SK-N-SH treated with all-trans-retinoic acid at 6 μM for 48 hours (cell line): ENCODE measurements at regions not wholly inside any gene's neighbourhood (a gene's known extent, or its start where the extent isn't known, plus 50 kb on each side); places are given as distances from the start of the nearest gene placed in this dataset.

Experiments used
- ATAC-seq: fragments of 200-7000 bp; cut with Tn5 transposase; 3 replicates; pipeline ENCODE4 v1.9.1; 2020; ENCODE audit warnings: mild to moderate bottlenecking, moderate library complexity
- ARNTL ChIP-seq: fragments of 450-650 bp; formaldehyde crosslinking; IDR thresholded peaks from 2 replicates; pipeline ENCODE4 v1.5.0; 2020; ENCODE audit warnings: low read depth, mild to moderate bottlenecking, moderate library complexity, borderline replicate concordance
- BACH2 ChIP-seq: fragments of 250-450 bp; sonication (Bioruptor Pico); IDR thresholded peaks from 2 replicates; pipeline ENCODE4 v1.9.0; 2021; ENCODE audit warnings: mild to moderate bottlenecking, borderline replicate concordance
- CSDC2 ChIP-seq: fragments of 250-450 bp; sonication (Bioruptor Pico); IDR thresholded peaks from 2 replicates; pipeline ENCODE4 v1.5.0; 2020; ENCODE audit warnings: mild to moderate bottlenecking, moderate library complexity
- GLIS3 ChIP-seq: fragments of 250-450 bp; sonication (Bioruptor Pico); IDR thresholded peaks from 2 replicates; pipeline ENCODE4 v1.5.0; 2020; ENCODE audit warnings: mild to moderate bottlenecking, moderate library complexity
- ISL1 ChIP-seq: fragments of 250-450 bp; sonication (Bioruptor Pico); IDR thresholded peaks from 2 replicates; pipeline ENCODE4 v2.1.2; 2022; ENCODE audit warnings: mild to moderate bottlenecking, moderate library complexity
- OSR1 ChIP-seq: fragments of 250-450 bp; sonication (Bioruptor Pico); IDR thresholded peaks from 2 replicates; pipeline ENCODE4 v1.8.0; 2022; ENCODE audit warnings: moderate library complexity, mild to moderate bottlenecking, inconsistent platforms
- PATZ1 ChIP-seq: fragments of 250-450 bp; sonication (Bioruptor Pico); IDR thresholded peaks from 2 replicates; pipeline ENCODE4 v1.8.0; 2020; ENCODE audit warnings: mild to moderate bottlenecking, moderate library complexity, borderline replicate concordance
- RARB ChIP-seq: fragments of 250-450 bp; sonication (Bioruptor Pico); IDR thresholded peaks from 2 replicates; pipeline ENCODE4 v1.8.0; 2021; ENCODE audit warnings: mild to moderate bottlenecking, moderate library complexity
- SNAI2 ChIP-seq: fragments of 250-450 bp; sonication (Bioruptor Pico); IDR thresholded peaks from 2 replicates; pipeline ENCODE4 v1.5.0; 2020; ENCODE audit warnings: mild to moderate bottlenecking, moderate library complexity
- TCF4 ChIP-seq: fragments of 250-450 bp; sonication (Bioruptor Pico); IDR thresholded peaks from 2 replicates; pipeline ENCODE4 v1.8.0; 2021; ENCODE audit warnings: mild to moderate bottlenecking, moderate library complexity, borderline replicate concordance
- TOX ChIP-seq: fragments of 250-450 bp; sonication (Bioruptor Pico); IDR thresholded peaks from 2 replicates; pipeline ENCODE4 v1.8.0; 2021; ENCODE audit warnings: mild to moderate bottlenecking, moderate library complexity, borderline replicate concordance
- TSHZ2 ChIP-seq: fragments of 250-450 bp; sonication (Bioruptor Pico); IDR thresholded peaks from 2 replicates; pipeline ENCODE4 v1.5.0; 2020; ENCODE audit warnings: mild to moderate bottlenecking, moderate library complexity
- ZC3H10 ChIP-seq: fragments of 250-450 bp; sonication (Bioruptor Pico); IDR thresholded peaks from 2 replicates; pipeline ENCODE4 v1.5.1; 2021; ENCODE audit warnings: mild to moderate bottlenecking, moderate library complexity
- ZFP3 ChIP-seq: fragments of 250-450 bp; sonication (Bioruptor Pico); IDR thresholded peaks from 2 replicates; pipeline ENCODE4 v1.5.0; 2020; ENCODE audit warnings: mild to moderate bottlenecking, moderate library complexity
- ZFP30 ChIP-seq: fragments of 450-650 bp; formaldehyde crosslinking; IDR thresholded peaks from 2 replicates; pipeline ENCODE4 v1.5.0; 2022; ENCODE audit warnings: mild to moderate bottlenecking, moderate library complexity
- ZNF565 ChIP-seq: fragments of 450-650 bp; formaldehyde crosslinking; conservative IDR thresholded peaks from 2 replicates; pipeline ENCODE4 v1.5.0; 2020; ENCODE audit warnings: low read depth, mild to moderate bottlenecking, moderate library complexity
- ZNF70 ChIP-seq: fragments of 450-650 bp; formaldehyde crosslinking; IDR thresholded peaks from 2 replicates; pipeline ENCODE4 v1.5.0; 2020; ENCODE audit warnings: mild to moderate bottlenecking, moderate library complexity
- ZNF8 ChIP-seq: fragments of 450-650 bp; formaldehyde crosslinking; IDR thresholded peaks from 2 replicates; pipeline ENCODE4 v1.5.0; 2020; ENCODE audit warnings: mild to moderate bottlenecking, moderate library complexity
- TF ChIP-seq, protein P1 (sequence below): fragments of 250-450 bp; sonication (Bioruptor Pico); IDR thresholded peaks from 2 replicates; pipeline ENCODE4 v1.5.1; 2020; ENCODE audit warnings: low read depth, mild to moderate bottlenecking, moderate library complexity
- TF ChIP-seq, protein P2 (sequence below): fragments of 250-450 bp; sonication (Bioruptor Pico); IDR thresholded peaks from 2 replicates; pipeline ENCODE4 v1.5.1; 2021; ENCODE audit warnings: mild to moderate bottlenecking, moderate library complexity

DNA sequence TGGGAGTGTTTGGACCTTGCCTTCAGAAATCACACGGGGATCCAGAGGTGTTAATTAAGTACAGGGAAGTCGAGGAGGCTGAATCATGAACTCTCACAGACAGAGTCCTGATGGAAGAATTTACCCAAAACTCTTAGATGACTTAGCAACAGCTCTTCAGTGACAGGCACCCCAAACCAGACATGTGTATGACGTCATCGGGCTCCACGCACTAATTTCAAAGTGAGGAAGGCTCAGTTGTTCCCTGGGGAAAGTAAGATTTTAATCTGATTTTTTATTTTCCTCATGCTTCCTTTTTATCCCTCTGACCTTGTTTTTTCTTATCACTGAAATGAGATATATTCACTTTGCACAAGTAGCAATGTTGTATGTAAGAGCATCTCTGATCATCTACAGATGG lies 1363.5 kb downstream of the AACS start:
- TF ChIP-seq TOX = no peak
- no peak for TF ChIP-seq OSR1 (CRISPR knock-in tag)
- no peak for TF ChIP-seq ISL1 (CRISPR knock-in tag)
- no peak for TF ChIP-seq ZFP30
- TF ChIP-seq, protein P1, sequence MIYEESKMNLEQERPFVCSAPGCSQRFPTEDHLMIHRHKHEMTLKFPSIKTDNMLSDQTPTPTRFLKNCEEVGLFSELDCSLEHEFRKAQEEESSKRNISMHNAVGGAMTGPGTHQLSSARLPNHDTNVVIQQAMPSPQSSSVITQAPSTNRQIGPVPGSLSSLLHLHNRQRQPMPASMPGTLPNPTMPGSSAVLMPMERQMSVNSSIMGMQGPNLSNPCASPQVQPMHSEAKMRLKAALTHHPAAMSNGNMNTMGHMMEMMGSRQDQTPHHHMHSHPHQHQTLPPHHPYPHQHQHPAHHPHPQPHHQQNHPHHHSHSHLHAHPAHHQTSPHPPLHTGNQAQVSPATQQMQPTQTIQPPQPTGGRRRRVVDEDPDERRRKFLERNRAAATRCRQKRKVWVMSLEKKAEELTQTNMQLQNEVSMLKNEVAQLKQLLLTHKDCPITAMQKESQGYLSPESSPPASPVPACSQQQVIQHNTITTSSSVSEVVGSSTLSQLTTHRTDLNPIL (CRISPR knock-in tag) = no peak
- no peak for TF ChIP-seq RARB (CRISPR knock-in tag)
- TF ChIP-seq BACH2 (CRISPR knock-in tag) = no peak
- TF ChIP-seq TCF4 (CRISPR knock-in tag) = no peak
- TF ChIP-seq SNAI2 (CRISPR knock-in tag) = no peak
- TF ChIP-seq, protein P2, sequence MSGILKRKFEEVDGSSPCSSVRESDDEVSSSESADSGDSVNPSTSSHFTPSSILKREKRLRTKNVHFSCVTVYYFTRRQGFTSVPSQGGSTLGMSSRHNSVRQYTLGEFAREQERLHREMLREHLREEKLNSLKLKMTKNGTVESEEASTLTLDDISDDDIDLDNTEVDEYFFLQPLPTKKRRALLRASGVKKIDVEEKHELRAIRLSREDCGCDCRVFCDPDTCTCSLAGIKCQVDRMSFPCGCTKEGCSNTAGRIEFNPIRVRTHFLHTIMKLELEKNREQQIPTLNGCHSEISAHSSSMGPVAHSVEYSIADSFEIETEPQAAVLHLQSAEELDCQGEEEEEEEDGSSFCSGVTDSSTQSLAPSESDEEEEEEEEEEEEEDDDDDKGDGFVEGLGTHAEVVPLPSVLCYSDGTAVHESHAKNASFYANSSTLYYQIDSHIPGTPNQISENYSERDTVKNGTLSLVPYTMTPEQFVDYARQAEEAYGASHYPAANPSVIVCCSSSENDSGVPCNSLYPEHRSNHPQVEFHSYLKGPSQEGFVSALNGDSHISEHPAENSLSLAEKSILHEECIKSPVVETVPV (CRISPR knock-in tag) = no peak
- no peak for TF ChIP-seq ZNF8 (CRISPR knock-in tag)
- no peak for ATAC-seq

DNA sequence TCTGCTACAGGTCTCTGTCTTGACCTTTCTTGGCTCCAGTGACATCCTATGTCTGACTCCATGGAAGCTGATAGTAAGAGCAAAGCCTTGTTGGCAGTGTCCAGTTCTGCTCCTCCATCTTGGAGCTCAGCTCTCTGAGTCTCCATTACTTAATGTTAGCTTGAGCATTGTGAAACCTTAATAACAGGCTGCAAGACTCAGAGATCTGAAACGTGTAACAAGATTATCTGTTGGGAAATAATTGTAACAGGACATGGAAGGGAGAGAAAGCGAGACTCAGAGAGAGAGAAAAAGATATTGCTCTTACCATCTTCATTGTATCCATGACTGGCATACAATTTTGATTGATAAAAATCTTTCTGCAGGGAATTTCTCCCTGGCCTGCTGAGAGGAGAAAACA lies 1365.7 kb downstream of the AACS start:
- TF ChIP-seq SNAI2 (CRISPR knock-in tag) (no peak), CSDC2 (CRISPR knock-in tag) (no peak)
- TF ChIP-seq, all 23 proteins: peak for 0

GRCh38 chr12:126431767-126432166 lies 1366.5 kb downstream of the AACS start:
- TF ChIP-seq ZFP3 = no peak
- no peak for TF ChIP-seq ZNF565 (CRISPR knock-in tag)
- TF ChIP-seq RARB (CRISPR knock-in tag) = no peak
- TF ChIP-seq BACH2 (CRISPR knock-in tag) = no peak
- no peak for TF ChIP-seq ISL1 (CRISPR knock-in tag)
- no peak for TF ChIP-seq GLIS3 (CRISPR knock-in tag)
- TF ChIP-seq, protein P1 (CRISPR knock-in tag) = no peak
- TF ChIP-seq TSHZ2 (CRISPR knock-in tag) = no peak
- TF ChIP-seq ZC3H10 (CRISPR knock-in tag) = no peak
- TF ChIP-seq, protein P2 (CRISPR knock-in tag) = no peak
- TF ChIP-seq TCF4 (CRISPR knock-in tag) = no peak
- TF ChIP-seq, all 23 proteins: peak for 0
- no peak for ATAC-seq

More for the DNA sequence above, 1365.7 kb downstream of the AACS start:
- no peak for ATAC-seq

- peak; percentile 51; the same call in 1 of the 3 replicates for ATAC-seq
- TF ChIP-seq, protein P1 (CRISPR knock-in tag) = no peak
- no peak for TF ChIP-seq ARNTL
- no peak for TF ChIP-seq ZFP3
- no peak for TF ChIP-seq ZC3H10 (CRISPR knock-in tag)
- no peak for TF ChIP-seq PATZ1 (CRISPR knock-in tag)
- TF ChIP-seq BACH2 (CRISPR knock-in tag) = no peak
- no peak for TF ChIP-seq ZNF70 (CRISPR knock-in tag)
- no peak for TF ChIP-seq OSR1 (CRISPR knock-in tag)
- TF ChIP-seq TOX = no peak
- no peak for TF ChIP-seq ZNF565 (CRISPR knock-in tag)
- TF ChIP-seq TSHZ2 (CRISPR knock-in tag) = no peak
Measured at GRCh38 chr12:126432780-126433179, 1367.5 kb downstream of the AACS start.
